ENCODE measurements at regions not wholly inside any gene's neighbourhood (a gene's known extent, or its start where the extent isn't known, plus 50 kb on each side); places are given as distances from the start of the nearest gene placed in this dataset.

DNA sequence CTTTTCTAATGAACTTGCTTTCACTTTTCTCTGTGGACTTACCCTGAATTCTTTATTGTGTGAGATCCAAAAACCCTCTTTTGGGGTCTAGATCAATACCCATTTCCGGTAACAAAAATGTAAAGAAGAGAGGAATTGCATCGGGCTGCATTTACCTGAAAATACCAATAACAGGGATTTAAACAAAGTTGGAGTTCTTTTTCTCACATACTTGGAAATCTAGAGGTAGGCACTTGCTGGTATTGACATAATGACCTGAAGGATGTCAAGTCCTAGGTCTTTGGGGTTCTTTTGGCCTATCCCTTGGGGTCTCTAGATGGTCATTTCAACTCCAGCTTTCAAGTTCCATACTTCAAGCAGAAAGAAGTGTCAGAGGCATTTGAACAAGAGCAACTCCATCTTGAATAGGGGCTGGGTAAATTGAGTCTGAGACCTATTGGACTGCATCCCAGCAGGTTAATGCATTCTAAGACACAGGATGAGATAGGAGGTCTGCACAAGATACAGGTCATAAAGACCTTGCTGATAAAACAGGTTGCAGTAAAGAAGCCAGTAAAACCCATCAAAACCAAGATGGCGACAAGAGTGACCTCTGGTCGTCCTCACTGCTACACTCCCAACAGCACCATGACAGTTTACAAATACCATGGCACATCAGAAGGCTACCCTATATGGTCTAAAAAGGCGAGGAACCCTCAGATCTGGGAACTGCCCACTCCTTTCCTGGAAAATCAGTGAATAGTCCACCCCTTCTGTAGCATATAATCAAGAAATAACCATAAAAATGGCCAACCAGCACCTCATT is 50.8 kb upstream of the ZNF280D start:
- TF ChIP-seq TCF12 (IDR thresholded peaks at IDR 0.05; ENCODE audit: low read depth) = no peak
- no peak for TF ChIP-seq EP300 (IDR thresholded peaks at IDR 0.05; ENCODE audit: borderline replicate concordance)
- no peak for TF ChIP-seq CEBPB (IDR thresholded peaks at IDR 0.05)
- TF ChIP-seq, protein P1, sequence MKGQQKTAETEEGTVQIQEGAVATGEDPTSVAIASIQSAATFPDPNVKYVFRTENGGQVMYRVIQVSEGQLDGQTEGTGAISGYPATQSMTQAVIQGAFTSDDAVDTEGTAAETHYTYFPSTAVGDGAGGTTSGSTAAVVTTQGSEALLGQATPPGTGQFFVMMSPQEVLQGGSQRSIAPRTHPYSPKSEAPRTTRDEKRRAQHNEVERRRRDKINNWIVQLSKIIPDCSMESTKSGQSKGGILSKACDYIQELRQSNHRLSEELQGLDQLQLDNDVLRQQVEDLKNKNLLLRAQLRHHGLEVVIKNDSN (IDR thresholded peaks at IDR 0.05) = no peak
- no peak for TF ChIP-seq ZBTB7A (IDR thresholded peaks at IDR 0.05; ENCODE audit: low read depth)
- TF ChIP-seq NFIC (IDR thresholded peaks at IDR 0.05) = no peak
- no peak for TF ChIP-seq YY1 (IDR thresholded peaks at IDR 0.05; ENCODE audit: low read depth)
- TF ChIP-seq TEAD4 (IDR thresholded peaks at IDR 0.05) = no peak
- no peak for TF ChIP-seq TAF1 (IDR thresholded peaks at IDR 0.05; ENCODE audit: low read depth)
- TF ChIP-seq, protein P2, sequence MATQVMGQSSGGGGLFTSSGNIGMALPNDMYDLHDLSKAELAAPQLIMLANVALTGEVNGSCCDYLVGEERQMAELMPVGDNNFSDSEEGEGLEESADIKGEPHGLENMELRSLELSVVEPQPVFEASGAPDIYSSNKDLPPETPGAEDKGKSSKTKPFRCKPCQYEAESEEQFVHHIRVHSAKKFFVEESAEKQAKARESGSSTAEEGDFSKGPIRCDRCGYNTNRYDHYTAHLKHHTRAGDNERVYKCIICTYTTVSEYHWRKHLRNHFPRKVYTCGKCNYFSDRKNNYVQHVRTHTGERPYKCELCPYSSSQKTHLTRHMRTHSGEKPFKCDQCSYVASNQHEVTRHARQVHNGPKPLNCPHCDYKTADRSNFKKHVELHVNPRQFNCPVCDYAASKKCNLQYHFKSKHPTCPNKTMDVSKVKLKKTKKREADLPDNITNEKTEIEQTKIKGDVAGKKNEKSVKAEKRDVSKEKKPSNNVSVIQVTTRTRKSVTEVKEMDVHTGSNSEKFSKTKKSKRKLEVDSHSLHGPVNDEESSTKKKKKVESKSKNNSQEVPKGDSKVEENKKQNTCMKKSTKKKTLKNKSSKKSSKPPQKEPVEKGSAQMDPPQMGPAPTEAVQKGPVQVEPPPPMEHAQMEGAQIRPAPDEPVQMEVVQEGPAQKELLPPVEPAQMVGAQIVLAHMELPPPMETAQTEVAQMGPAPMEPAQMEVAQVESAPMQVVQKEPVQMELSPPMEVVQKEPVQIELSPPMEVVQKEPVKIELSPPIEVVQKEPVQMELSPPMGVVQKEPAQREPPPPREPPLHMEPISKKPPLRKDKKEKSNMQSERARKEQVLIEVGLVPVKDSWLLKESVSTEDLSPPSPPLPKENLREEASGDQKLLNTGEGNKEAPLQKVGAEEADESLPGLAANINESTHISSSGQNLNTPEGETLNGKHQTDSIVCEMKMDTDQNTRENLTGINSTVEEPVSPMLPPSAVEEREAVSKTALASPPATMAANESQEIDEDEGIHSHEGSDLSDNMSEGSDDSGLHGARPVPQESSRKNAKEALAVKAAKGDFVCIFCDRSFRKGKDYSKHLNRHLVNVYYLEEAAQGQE (IDR thresholded peaks at IDR 0.05; ENCODE audit: low read depth) = no peak
- TF ChIP-seq CREB1 (IDR thresholded peaks at IDR 0.05; ENCODE audit: low read depth) = no peak
- no peak for TF ChIP-seq EGR1 (IDR thresholded peaks at IDR 0.05)
- no peak for TF ChIP-seq RAD21 (IDR thresholded peaks at IDR 0.05; ENCODE audit: low read depth)
- TF ChIP-seq, protein P3, sequence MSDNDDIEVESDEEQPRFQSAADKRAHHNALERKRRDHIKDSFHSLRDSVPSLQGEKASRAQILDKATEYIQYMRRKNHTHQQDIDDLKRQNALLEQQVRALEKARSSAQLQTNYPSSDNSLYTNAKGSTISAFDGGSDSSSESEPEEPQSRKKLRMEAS (IDR thresholded peaks at IDR 0.05) = no peak
- TF ChIP-seq FOXM1 (IDR thresholded peaks at IDR 0.05; ENCODE audit: borderline replicate concordance, low read depth) = no peak

DNA sequence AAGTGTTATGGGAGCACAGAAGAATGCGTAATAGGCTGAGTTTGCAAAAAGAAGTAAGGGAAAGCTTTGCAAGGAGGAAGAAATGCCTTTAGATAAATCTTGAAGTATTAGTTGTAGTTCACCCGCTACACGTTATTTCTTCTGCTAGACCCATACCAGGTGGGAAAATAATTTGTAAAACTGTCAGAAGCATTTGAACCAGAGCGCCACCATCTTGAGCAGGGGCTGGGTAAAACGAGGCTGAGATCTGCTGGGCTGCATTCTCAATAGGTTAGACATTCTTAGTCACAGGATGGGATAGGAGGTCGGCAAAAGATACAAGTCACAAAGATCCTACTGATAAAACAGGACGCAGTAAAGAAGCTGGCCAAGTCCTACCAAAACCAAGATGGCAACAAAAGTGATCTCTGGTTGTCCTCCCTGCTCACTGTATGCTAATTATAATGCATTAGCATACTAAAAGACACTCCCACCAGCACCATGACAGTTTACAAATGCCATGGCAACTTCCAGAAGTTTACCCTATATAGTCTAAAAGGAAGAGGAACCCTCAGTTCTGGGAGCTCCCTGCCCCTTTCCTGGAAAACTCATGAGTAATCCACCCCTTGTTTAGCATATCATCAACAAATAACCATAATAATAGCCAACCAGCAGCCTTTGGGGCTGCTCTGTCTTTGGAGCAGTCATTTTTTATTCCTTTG is 50.0 kb upstream of the ZNF280D start:
- TF ChIP-seq FOXM1 (IDR thresholded peaks at IDR 0.05; ENCODE audit: borderline replicate concordance, low read depth) (no peak), NFIC (IDR thresholded peaks at IDR 0.05) (no peak), TEAD4 (IDR thresholded peaks at IDR 0.05) (no peak), CEBPB (IDR thresholded peaks at IDR 0.05) (no peak), EGR1 (IDR thresholded peaks at IDR 0.05) (no peak), RAD21 (IDR thresholded peaks at IDR 0.05; ENCODE audit: low read depth) (no peak), CREB1 (IDR thresholded peaks at IDR 0.05; ENCODE audit: low read depth) (no peak), EP300 (IDR thresholded peaks at IDR 0.05; ENCODE audit: borderline replicate concordance) (no peak), TAF1 (IDR thresholded peaks at IDR 0.05; ENCODE audit: low read depth) (no peak), YY1 (IDR thresholded peaks at IDR 0.05; ENCODE audit: low read depth) (no peak), ZBTB7A (IDR thresholded peaks at IDR 0.05; ENCODE audit: low read depth) (no peak), TCF12 (IDR thresholded peaks at IDR 0.05; ENCODE audit: low read depth) (no peak)
- TF ChIP-seq, protein P1 (IDR thresholded peaks at IDR 0.05) = no peak
- TF ChIP-seq, protein P3 (IDR thresholded peaks at IDR 0.05) = no peak
- TF ChIP-seq, protein P2 (IDR thresholded peaks at IDR 0.05; ENCODE audit: low read depth) = no peak
